GM19397 (cell line): ENCODE measurements at regions not wholly inside any gene's neighbourhood (a gene's known extent, or its start where the extent isn't known, plus 50 kb on each side); places are given as distances from the start of the nearest gene placed in this dataset.
"Not testable (repeated sequence)": the region's sequence is repeated elsewhere in the genome, so short reads cannot be mapped to it uniquely, and the experiment has no call there.

ENCODE experiments used
- ATAC-seq: cut with Tn5 transposase; IDR thresholded peaks from one replicate; pipeline ENCODE4 v1.9.1; 2021; ENCODE audit warnings: mild to moderate bottlenecking, moderate library complexity; ENCODE audit not compliant: unreplicated experiment

DNA sequence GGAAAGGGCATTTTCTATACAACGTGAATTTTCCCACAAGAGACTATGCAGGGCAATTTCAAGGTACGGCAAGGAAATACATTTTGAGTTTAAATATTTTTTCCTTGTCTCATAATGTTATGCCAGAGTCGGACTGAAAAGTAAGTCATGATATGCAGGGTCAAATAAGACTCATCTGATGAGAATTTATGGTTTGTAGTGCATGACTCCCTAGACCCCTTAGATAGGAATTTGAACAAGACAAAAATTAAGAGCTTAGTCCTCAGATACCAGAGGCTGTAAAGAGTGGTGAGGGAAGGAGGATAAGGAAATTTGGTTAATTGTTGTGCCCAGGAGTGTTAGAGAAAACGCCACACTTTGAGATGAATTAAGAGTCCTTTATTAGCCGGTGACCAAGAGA, 616.6 kb downstream of the XPNPEP1 start:
- ATAC-seq = no peak

DNA sequence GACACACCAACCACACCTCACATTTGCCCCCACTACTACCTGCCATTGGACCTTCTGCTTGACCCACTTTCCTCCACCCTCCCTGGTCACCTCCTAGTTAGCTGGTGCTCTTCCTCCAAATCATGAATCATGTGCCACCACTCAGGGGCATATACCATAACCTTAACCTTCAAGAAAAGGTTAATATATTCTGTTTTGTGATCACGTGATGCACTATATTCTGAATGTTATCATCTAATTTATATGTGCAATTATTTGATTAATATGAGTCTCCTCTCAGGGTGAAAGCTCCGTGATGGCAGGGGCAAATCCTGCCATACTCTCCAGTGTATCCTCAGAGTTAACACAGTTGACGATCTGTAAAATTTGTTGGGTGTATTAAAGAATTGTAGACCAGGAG, 635.5 kb downstream of the XPNPEP1 start:
- ATAC-seq = no peak

- no peak for ATAC-seq
Measured at GRCh38 chr10:109282510-109282909, 640.8 kb downstream of the XPNPEP1 start.

DNA sequence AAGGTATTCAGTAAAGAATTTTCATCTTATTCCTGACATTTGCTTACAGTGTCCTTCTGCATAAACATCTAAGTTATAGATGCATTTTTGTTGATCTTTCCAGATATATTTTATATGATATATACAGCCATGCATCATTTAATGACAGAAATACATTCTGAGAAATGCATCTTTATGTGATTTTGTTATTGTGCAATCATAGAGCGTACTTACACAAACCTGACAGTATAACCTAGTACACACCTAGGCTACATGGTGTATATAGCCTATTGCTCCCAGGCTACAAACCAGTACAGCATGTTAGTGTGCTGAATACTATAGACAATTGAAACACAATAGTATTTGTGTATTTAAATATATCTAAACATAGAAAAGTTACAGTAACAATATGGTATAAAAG, 642.0 kb downstream of the XPNPEP1 start:
- no peak for ATAC-seq

DNA sequence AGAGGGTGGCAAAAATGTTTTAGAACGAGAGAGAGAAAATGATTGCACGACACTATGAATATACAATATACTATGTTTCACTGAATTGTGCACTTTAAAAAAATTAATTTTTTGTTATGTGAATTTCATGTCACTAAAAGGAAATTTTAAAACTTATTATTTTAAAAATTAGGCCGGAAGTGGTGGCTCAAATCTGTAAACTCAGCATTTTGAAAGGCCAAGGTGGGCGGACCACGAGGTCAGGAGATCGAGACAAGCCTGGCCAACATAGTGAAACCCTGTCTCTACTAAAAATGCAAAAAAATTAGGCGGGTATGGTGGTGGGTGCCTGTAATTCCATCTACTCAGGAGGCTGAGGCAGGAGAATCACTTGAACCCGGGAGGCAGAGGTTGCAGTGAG, 642.5 kb downstream of the XPNPEP1 start:
- no peak for ATAC-seq

DNA sequence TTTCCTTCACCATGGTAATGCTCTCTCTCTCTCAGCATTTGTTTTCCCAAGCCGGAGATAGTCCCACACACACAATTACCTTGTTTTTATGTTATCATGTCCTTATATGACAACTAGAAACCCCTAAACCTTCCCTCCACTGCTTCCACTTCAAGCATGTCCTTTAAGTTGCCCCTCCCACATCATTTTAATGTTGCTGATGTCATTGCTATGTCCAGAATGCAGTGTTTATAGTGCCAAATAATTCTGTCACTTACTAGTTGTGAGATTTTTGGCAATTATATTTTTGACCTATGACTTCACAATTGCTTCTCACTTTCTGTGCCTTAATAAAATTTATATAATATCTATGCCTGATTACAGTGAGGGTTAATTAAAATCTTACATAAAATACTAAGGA, 645.9 kb downstream of the XPNPEP1 start:
- no peak for ATAC-seq

- ATAC-seq = no peak
Measured at GRCh38 chr10:109275960-109276359, 647.4 kb downstream of the XPNPEP1 start.

- ATAC-seq = no peak
Measured at GRCh38 chr10:109274681-109275080, 648.6 kb downstream of the XPNPEP1 start.

GRCh38 chr10:109270173-109270572, 653.1 kb downstream of the XPNPEP1 start:
- no peak for ATAC-seq

- ATAC-seq = no peak
Measured at GRCh38 chr10:109264004-109264403, 659.3 kb downstream of the XPNPEP1 start.

DNA sequence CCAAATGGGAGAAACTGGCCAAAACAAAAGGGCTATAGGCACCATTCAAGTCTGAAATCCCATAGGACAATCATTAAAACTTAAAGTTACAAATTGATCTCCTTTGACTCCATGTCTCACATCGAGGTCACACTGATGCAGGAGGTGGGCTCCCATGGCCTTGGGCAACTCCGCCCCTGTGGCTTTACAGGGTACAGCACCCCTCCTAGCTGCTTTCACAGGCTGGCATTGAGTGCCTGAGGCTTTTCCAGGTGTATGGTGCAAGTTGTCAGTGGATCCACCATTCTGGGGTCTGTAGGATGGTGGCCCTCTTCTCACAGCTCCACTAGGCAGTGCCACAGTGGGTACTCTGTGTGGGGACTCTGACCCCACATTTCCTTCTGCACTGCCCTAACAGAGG, 662.1 kb downstream of the XPNPEP1 start:
- ATAC-seq = no peak

GRCh38 chr10:109259293-109259692, 664.0 kb downstream of the XPNPEP1 start:
- no peak for ATAC-seq

- ATAC-seq = no peak
Measured at GRCh38 chr10:109253306-109253705, 670.0 kb downstream of the XPNPEP1 start.

GRCh38 chr10:109250152-109250551, 673.2 kb downstream of the XPNPEP1 start:
- ATAC-seq = no peak

- no peak for ATAC-seq
Measured at GRCh38 chr10:109247814-109248213, 675.5 kb downstream of the XPNPEP1 start.

- ATAC-seq = no peak
Measured at GRCh38 chr10:109245821-109246220, 677.5 kb downstream of the XPNPEP1 start.

- ATAC-seq = no peak
Measured at GRCh38 chr10:109239371-109239770, 683.9 kb downstream of the XPNPEP1 start.

- no peak for ATAC-seq
Measured at GRCh38 chr10:109237682-109238081, 685.6 kb downstream of the XPNPEP1 start.

DNA sequence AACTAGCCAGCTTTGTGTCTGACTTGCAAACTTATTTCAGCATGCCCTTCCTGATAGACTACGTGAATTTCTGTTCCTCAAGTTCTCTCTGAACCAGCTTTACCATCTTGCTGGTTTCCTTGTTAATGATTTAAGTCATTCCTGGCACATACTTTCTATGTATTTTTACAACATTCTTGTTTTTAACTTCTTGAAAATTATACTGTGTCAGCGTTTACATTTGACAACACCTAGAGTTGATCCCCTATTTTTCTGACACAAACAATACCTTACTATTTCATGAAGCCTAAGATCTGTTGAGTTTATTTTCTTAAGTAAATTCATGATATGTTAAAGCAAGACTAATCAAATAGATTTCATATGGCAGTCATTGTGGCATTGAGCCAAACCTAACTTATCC, 686.3 kb downstream of the XPNPEP1 start:
- no peak for ATAC-seq

- ATAC-seq = not testable (repeated sequence)
Measured at GRCh38 chr10:109223533-109223932, 699.8 kb downstream of the XPNPEP1 start.

- ATAC-seq = no peak
Measured at GRCh38 chr10:109219935-109220605, 703.2 kb downstream of the XPNPEP1 start.

DNA sequence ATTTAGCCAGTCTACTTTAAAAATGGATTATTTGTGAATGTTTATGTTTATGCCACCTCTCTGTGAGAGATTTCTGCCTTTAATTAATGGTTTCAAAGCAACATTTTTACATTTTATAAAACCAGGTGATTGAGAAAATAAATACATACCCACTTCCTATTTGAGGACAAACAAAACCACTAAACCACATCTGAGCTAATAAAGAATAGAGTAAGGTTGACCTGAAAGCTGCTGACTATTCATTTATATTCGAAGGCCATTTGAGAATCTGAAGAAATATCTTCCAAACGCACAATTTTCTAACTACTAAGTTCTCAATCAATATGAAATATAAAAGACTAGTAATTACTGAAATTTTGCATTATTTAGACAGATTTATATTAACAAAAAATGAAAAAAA, 705.1 kb downstream of the XPNPEP1 start:
- ATAC-seq = no peak
